Heart left ventricle (tissue), 13 donors: ENCODE measurements at regions not wholly inside any gene's neighbourhood (a gene's known extent, or its start where the extent isn't known, plus 50 kb on each side); places are given as distances from the start of the nearest gene placed in this dataset.

ENCODE experiments used
- CTCF ChIP-seq, 12 donors: fragments of 200-600 bp; sonication (generic) in 4 of 12; IDR thresholded peaks; one replicate each; pipeline versions ENCODE4 v1.5.0 to v1.8.0; 2018 to 2022; ENCODE audit warnings: antibody characterized with exemption in 12 of 12, mild to moderate bottlenecking in 5 of 12
- POLR2A ChIP-seq, 2 donors: fragments of 450-650 bp; IDR thresholded peaks; one replicate each; pipeline ENCODE4 v1.6.1; 2017; ENCODE audit warnings: antibody characterized with exemption in 2 of 2, mild to moderate bottlenecking in 2 of 2, moderate library complexity in 2 of 2
- donor health status: ischemic (EF 13 %, LVEDD 7.1; RV severe dilation, severe dysfunction).
- donor health status: DM: no; HTN: yes; CAD: no.
- donor health status: DM: no; HTN: no; CAD: no.
- donor health status: ischemic (EF 25% LVEDD 6.9; RV normal size, moderate dysfunction).
- donor health status: ischemic (EF 25% LVEDD 5.7; RV mildly dilated, moderate dysfunction).
- donor health status: ischemic (EF 35%, LVEDD 5.7; RV mildly dilated, moderate dysfunction).
- donor health status: nonischemic (EF 11% LVEDD 7.7; RV severe dilation, severe dysfunction).
- donor health status: DM: yes; HTN: yes; CAD: no.
- donor health status: PGD.
- donor health status: ischemic (EF 29% LVEDD 5.4; RV normal size, mild dysfunction).
- donor health status: nonischemic (EF 23%, LVEDD 6.1; RV moderate dilation, normal function).

GRCh38 chr6:56772737-56773184, 130.1 kb upstream of the DST start:
- TF ChIP-seq POLR2A (IDR thresholded peaks at IDR 0.05), result no peak
- TF ChIP-seq CTCF (IDR thresholded peaks at IDR 0.05), result no peak
